ENCODE measurements at regions not wholly inside any gene's neighbourhood (a gene's known extent, or its start where the extent isn't known, plus 50 kb on each side); places are given as distances from the start of the nearest gene placed in this dataset.

- H3K27me3 ChIP-seq (replicated peaks; ENCODE audit: insufficient read depth), result no peaks in the 10 kb centered on the region
- no peaks in the 10 kb centered on the region for H3K36me3 ChIP-seq
- no peak for TF ChIP-seq CTCF (IDR thresholded peaks at IDR 0.05)
- no peaks in the 10 kb centered on the region for H3K4me1 ChIP-seq (ENCODE audit: control insufficient read depth in 1 of 2, low read depth in 2 of 2)
- no peak for DNase-seq (ENCODE audit: low spot score)
- no peaks in the 10 kb centered on the region for H3K9me3 ChIP-seq
- H3K27ac ChIP-seq, result no peak overlapping the region
- no peak overlapping the region for H3K4me3 ChIP-seq
- ATAC-seq (ENCODE audit: insufficient number of reproducible peaks, low FRiP score, low read depth), result no peak
Measured at GRCh38 chr3:76010252-76010651, 224.9 kb upstream of the ZNF717 start.

- TF ChIP-seq CTCF (IDR thresholded peaks at IDR 0.05), result no peak
- Histone ChIP-seq H3K4me1 (ENCODE audit: control insufficient read depth in 1 of 2, low read depth in 2 of 2) (no peaks in the 10 kb centered on the region), H3K36me3 (no peaks in the 10 kb centered on the region), H3K27ac (no peak overlapping the region), H3K4me3 (no peak overlapping the region), H3K9me3 (no peaks in the 10 kb centered on the region), H3K27me3 (replicated peaks; ENCODE audit: insufficient read depth) (no peaks in the 10 kb centered on the region)
- DNase-seq (ENCODE audit: low spot score), result no peak
- ATAC-seq (ENCODE audit: insufficient number of reproducible peaks, low FRiP score, low read depth), result no peak
Measured at GRCh38 chr3:76011121-76011520, 225.8 kb upstream of the ZNF717 start.

- H3K9me3 ChIP-seq, result no peaks in the 10 kb centered on the region
- ATAC-seq (ENCODE audit: insufficient number of reproducible peaks, low FRiP score, low read depth) (no peak), DNase-seq (ENCODE audit: low spot score) (no peak)
- no peak for TF ChIP-seq CTCF (IDR thresholded peaks at IDR 0.05)
- H3K27me3 ChIP-seq (replicated peaks; ENCODE audit: insufficient read depth), result no peaks in the 10 kb centered on the region
- H3K27ac ChIP-seq, result no peak overlapping the region
- no peak overlapping the region for H3K4me3 ChIP-seq
- no peaks in the 10 kb centered on the region for H3K4me1 ChIP-seq (ENCODE audit: control insufficient read depth in 1 of 2, low read depth in 2 of 2)
- no peaks in the 10 kb centered on the region for H3K36me3 ChIP-seq
Measured at GRCh38 chr3:76015496-76015895, 230.1 kb upstream of the ZNF717 start.

- Histone ChIP-seq H3K36me3 (no peaks in the 10 kb centered on the region), H3K27ac (no peak overlapping the region), H3K9me3 (no peaks in the 10 kb centered on the region), H3K4me1 (ENCODE audit: control insufficient read depth in 1 of 2, low read depth in 2 of 2) (no peaks in the 10 kb centered on the region), H3K27me3 (replicated peaks; ENCODE audit: insufficient read depth) (no peaks in the 10 kb centered on the region), H3K4me3 (no peak overlapping the region)
- no peak for TF ChIP-seq CTCF (IDR thresholded peaks at IDR 0.05)
- DNase-seq (ENCODE audit: low spot score), result no peak
- ATAC-seq (ENCODE audit: insufficient number of reproducible peaks, low FRiP score, low read depth), result no peak
Measured at GRCh38 chr3:76016111-76016510, 230.8 kb upstream of the ZNF717 start.

- Histone ChIP-seq H3K36me3 (no peaks in the 10 kb centered on the region), H3K27ac (no peak overlapping the region), H3K4me3 (no peak overlapping the region), H3K27me3 (replicated peaks; ENCODE audit: insufficient read depth) (no peaks in the 10 kb centered on the region), H3K9me3 (no peaks in the 10 kb centered on the region), H3K4me1 (ENCODE audit: control insufficient read depth in 1 of 2, low read depth in 2 of 2) (no peaks in the 10 kb centered on the region)
- no peak for TF ChIP-seq CTCF (IDR thresholded peaks at IDR 0.05)
- DNase-seq (ENCODE audit: low spot score) (no peak), ATAC-seq (ENCODE audit: insufficient number of reproducible peaks, low FRiP score, low read depth) (no peak)
Measured at GRCh38 chr3:76016769-76017439, 231.6 kb upstream of the ZNF717 start.

Data from thoracic aorta (tissue), 2 donors.